CD4-positive, alpha-beta T cell treated with Interleukin-17A for 1 hour (primary cell): ENCODE measurements at regions not wholly inside any gene's neighbourhood (a gene's known extent, or its start where the extent isn't known, plus 50 kb on each side); places are given as distances from the start of the nearest gene placed in this dataset.
"Not testable (repeated sequence)": the region's sequence is repeated elsewhere in the genome, so short reads cannot be mapped to it uniquely, and the experiment has no call there.

ENCODE experiments used
- DNase-seq: peaks from one replicate; pipeline ENCODE4 v3.0.0-alpha.2; 2020

GRCh38 chrX:46218373-46218772, 326.8 kb downstream of the ZNF674 start:
- no peak for DNase-seq

- no peak for DNase-seq
These were observed 328.8 kb downstream of the ZNF674 start for GRCh38 chrX:46216406-46216805.

- DNase-seq = no peak
These were observed 334.1 kb downstream of the ZNF674 start for GRCh38 chrX:46211079-46211478.

GRCh38 chrX:46209768-46210167, 335.5 kb downstream of the ZNF674 start:
- no peak for DNase-seq

GRCh38 chrX:46209037-46209436, 336.2 kb downstream of the ZNF674 start:
- no peak for DNase-seq

- DNase-seq = no peak
These were observed 336.9 kb downstream of the ZNF674 start for GRCh38 chrX:46208225-46208854.

GRCh38 chrX:46204721-46205422, 340.3 kb downstream of the ZNF674 start:
- DNase-seq = no peak

- no peak for DNase-seq
These were observed 342.3 kb downstream of the ZNF674 start for GRCh38 chrX:46202733-46203514.

- no peak for DNase-seq
These were observed 344.8 kb downstream of the ZNF674 start for GRCh38 chrX:46200413-46200812.

GRCh38 chrX:46198858-46199257, 346.4 kb downstream of the ZNF674 start:
- DNase-seq = no peak

- DNase-seq = not testable (repeated sequence)
These were observed 358.5 kb downstream of the ZNF674 start for GRCh38 chrX:46186811-46187106.

- DNase-seq = no peak
These were observed 359.1 kb downstream of the ZNF674 start for GRCh38 chrX:46185923-46186810.

GRCh38 chrX:46184749-46185148, 360.5 kb downstream of the ZNF674 start:
- DNase-seq = no peak

- no peak for DNase-seq
These were observed 364.9 kb downstream of the ZNF674 start for GRCh38 chrX:46180258-46180687.

- DNase-seq = no peak
These were observed 365.5 kb downstream of the ZNF674 start for GRCh38 chrX:46179748-46180147.

GRCh38 chrX:46178763-46179162, 366.5 kb downstream of the ZNF674 start:
- no peak for DNase-seq

- no peak for DNase-seq
These were observed 372.1 kb downstream of the ZNF674 start for GRCh38 chrX:46173159-46173558.

- DNase-seq = not testable (repeated sequence)
These were observed 373.8 kb downstream of the ZNF674 start for GRCh38 chrX:46171457-46171856.

- no peak for DNase-seq
These were observed 375.4 kb downstream of the ZNF674 start for GRCh38 chrX:46169808-46170207.

- DNase-seq = no peak
These were observed 377.0 kb downstream of the ZNF674 start for GRCh38 chrX:46168254-46168653.

GRCh38 chrX:46165866-46166265, 379.4 kb downstream of the ZNF674 start:
- no peak for DNase-seq

- no peak for DNase-seq
These were observed 379.8 kb downstream of the ZNF674 start for GRCh38 chrX:46165411-46165810.

- no peak for DNase-seq
These were observed 392.5 kb downstream of the ZNF674 start for GRCh38 chrX:46152756-46153155.
